ENCODE measurements at regions not wholly inside any gene's neighbourhood (a gene's known extent, or its start where the extent isn't known, plus 50 kb on each side); places are given as distances from the start of the nearest gene placed in this dataset. TPM values are rescaled to one million over a fixed set of nuclear protein-coding genes. Genes with fewer than 3 reads are reported as not detected.

Small RNAs in the stretch of these regions (small RNA-seq; reads per million reads assigned to genes)
- gene AP000770.2 (not detected), gene RF01210 (not detected), gene RPL12P46 (not detected)

Measured in frontal cortex (tissue), 1 donor.